Mononuclear cell (primary cell): ENCODE measurements at regions not wholly inside any gene's neighbourhood (a gene's known extent, or its start where the extent isn't known, plus 50 kb on each side); places are given as distances from the start of the nearest gene placed in this dataset.
"Not testable (repeated sequence)": the region's sequence is repeated elsewhere in the genome, so short reads cannot be mapped to it uniquely, and the experiment has no call there.

Source experiments
- H3K27me3 ChIP-seq: 2 replicates; pipeline ENCODE4 v1.6.0; 2011; ENCODE audit warnings: low read length, control low read depth; ENCODE audit not compliant: insufficient read depth
- H3K4me1 ChIP-seq: 2 replicates; pipeline ENCODE4 v1.5.1; 2011; ENCODE audit warnings: mild to moderate bottlenecking, low read length, control low read depth; ENCODE audit not compliant: insufficient read depth
- H3K4me3 ChIP-seq: 2 replicates; pipeline ENCODE4 v1.5.1; 2011; ENCODE audit warnings: mild to moderate bottlenecking, low read length, moderate library complexity
- H3K9me3 ChIP-seq: 2 replicates; pipeline ENCODE4 v1.5.1; 2011; ENCODE audit warnings: low read depth, mild to moderate bottlenecking, control low read depth, low read length

DNA sequence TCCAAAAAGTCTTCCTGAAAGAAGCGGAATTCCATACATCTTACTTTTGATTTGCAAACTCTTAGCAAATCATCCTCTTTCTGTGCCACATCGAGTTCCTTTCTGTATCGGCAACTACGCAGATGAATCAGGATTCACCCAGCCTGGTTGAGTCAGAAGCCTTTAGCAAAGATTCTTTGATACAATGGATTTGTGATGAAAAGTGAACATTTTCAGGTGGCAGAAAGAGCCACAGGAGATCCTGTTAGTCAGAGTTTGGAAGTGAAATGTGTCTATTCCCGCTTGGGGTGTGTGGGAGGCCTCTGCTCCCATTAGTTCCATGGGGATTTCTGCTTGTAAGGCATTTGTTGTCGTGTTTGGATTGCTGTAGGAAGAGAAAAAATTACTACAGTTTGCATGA lies 351.8 kb upstream of the WWC1 start:
- H3K9me3 ChIP-seq = no peaks in the 10 kb centered on the region
- no peak overlapping the region for H3K4me3 ChIP-seq
- H3K4me1 ChIP-seq = peaks cover 6% of the 10 kb centered on the region
- no peaks in the 10 kb centered on the region for H3K27me3 ChIP-seq

DNA sequence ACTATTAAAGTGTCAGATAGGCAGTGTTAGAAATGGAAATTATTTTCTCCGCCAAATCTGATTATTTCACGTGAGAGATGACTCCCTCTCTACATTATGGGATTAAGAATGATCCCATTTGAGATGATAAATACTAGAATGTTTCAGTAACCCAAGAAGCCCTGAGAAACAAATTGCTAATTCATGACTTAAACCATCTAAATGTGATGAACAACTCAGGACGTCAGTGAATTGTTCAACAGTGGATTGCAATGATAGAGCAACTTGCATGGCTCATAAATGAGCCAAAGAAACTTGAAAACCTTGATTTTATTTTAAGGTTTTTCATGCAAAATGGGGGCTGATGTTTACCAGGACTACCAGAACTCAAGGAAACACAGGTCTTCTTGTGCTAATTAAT lies 350.5 kb upstream of the WWC1 start:
- Histone ChIP-seq H3K27me3 (no peaks in the 10 kb centered on the region), H3K9me3 (no peaks in the 10 kb centered on the region), H3K4me1 (peaks cover 6% of the 10 kb centered on the region), H3K4me3 (no peak overlapping the region)

GRCh38 chr5:167941556-167941955 lies 349.9 kb upstream of the WWC1 start:
- H3K4me3 ChIP-seq, H3K4me1 ChIP-seq, H3K27me3 ChIP-seq, H3K9me3 ChIP-seq: not testable (repeated sequence)

GRCh38 chr5:167943343-167943742 lies 348.1 kb upstream of the WWC1 start:
- Histone ChIP-seq H3K4me3 (no peak overlapping the region), H3K4me1 (no peaks in the 10 kb centered on the region), H3K9me3 (no peaks in the 10 kb centered on the region)

GRCh38 chr5:167944121-167944852 lies 347.2 kb upstream of the WWC1 start:
- H3K27me3 ChIP-seq = no peaks in the 10 kb centered on the region
- no peaks in the 10 kb centered on the region for H3K9me3 ChIP-seq
- no peaks in the 10 kb centered on the region for H3K4me1 ChIP-seq
- H3K4me3 ChIP-seq = no peak overlapping the region

More at GRCh38 chr5:167943343-167943742, 348.1 kb upstream of the WWC1 start:
- no peaks in the 10 kb centered on the region for H3K27me3 ChIP-seq

DNA sequence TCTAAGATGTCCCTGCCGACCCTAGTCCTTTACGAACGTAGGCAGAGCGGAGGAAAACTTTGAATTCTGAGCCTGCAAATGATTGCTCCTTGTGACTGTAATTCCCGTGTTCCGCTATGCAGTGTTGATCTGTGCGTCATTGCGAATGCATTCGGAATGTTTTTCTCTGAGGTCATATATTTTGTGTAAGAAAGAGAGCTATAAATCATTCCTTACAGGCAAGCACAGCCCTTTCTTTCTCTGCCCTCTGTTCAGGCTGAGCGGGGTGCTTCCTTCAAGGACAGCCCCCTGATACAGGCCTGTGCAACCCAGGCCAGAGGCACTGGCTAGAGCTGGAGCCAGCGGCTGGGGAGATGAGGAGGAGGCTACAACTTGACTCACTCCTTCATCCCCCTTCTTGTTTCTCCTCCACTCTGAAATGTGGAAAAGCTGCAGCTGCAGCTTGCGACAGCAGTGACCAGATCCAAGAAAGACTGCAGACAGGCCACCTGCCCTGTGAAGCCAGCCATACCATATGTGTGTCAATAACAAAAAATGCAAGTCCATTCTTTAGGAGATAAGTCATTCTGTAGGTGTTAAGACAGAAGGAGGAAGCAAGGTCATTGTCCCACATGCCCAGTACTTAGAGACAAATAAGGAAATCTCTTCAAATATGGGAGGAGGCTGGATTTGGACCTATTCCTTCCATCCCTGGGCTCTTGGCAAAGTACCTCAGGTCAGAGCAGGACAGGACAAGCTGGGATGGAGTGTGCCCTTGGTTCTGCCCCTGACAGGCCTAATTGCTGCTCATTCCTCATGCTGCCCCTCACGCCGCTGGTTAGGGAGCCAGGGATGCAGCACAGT lies 345.7 kb upstream of the WWC1 start:
- Histone ChIP-seq H3K9me3 (no peaks in the 10 kb centered on the region), H3K27me3 (no peaks in the 10 kb centered on the region), H3K4me3 (no peak overlapping the region), H3K4me1 (no peaks in the 10 kb centered on the region)

DNA sequence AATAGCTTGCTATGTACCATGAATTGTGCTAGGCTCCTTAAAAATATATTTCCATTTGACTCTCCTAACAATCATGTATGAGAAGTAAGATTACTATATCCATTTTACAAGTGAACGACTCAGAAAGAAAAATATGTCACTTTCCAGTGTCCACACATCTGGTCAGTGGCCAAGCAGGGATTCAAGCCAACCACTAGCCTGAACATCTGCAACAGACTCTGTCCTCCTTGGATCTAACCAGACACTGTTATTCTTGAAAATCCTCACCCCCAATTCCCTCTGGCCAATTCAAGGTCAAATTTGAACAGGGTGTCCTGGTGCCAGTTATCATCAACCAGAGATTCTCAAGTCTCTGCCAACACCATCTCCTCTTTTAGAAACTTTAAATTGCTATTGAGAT lies 344.1 kb upstream of the WWC1 start:
- Histone ChIP-seq H3K4me1 (no peaks in the 10 kb centered on the region), H3K9me3 (no peaks in the 10 kb centered on the region), H3K4me3 (no peak overlapping the region), H3K27me3 (no peaks in the 10 kb centered on the region)

DNA sequence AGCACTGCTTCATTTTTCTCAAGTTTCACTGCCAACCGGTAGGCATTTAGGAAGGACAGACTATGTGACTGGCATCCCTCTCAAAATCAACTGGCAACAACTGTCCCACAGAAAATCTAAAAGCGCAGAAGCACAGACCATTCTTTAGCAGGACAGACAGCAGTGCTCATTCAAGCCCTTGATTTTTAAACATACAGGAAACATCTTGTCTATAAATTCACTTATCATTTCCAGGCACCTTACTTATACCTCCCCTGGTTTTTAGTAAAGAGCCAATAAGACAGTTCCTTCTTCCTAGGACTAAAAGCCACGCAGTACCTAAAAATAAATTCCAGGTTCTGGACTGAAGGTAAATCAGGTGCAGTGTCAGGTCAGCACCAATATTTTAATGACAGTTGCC lies 343.2 kb upstream of the WWC1 start:
- Histone ChIP-seq H3K9me3 (no peaks in the 10 kb centered on the region), H3K4me1 (no peaks in the 10 kb centered on the region), H3K4me3 (no peak overlapping the region), H3K27me3 (no peaks in the 10 kb centered on the region)

- H3K9me3 ChIP-seq = no peaks in the 10 kb centered on the region
These were observed 342.0 kb upstream of the WWC1 start for GRCh38 chr5:167949435-167949834.

DNA sequence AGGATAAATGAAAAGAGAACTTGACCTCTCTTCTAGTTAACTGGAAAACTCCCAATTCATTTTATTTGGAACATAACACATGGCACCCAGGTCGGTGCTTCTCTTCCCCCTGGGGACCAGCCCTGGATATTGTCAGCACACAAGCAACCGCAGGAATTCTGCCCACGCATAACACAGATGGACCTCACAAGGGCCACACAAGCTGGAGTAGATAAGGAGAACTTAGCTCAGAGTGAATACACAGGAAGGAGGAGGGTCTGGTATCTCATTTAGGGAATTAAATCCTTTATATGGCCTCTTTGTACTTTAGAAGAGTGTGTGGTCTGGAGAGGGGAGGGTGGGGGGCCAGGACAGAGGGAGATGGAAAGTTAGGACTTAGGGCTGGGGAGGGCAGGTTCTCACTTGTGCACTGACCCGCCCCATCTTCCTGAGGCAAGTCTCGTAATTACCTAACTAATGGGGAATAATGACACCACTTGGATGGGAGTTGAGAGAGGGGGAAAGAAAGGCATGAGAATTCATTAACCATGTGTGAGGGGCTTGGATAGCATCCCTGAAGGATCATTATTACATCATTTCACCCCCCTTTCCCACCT lies 341.2 kb upstream of the WWC1 start:
- H3K4me3 ChIP-seq = no peak overlapping the region
- H3K27me3 ChIP-seq = no peaks in the 10 kb centered on the region
- H3K9me3 ChIP-seq = no peaks in the 10 kb centered on the region
- H3K4me1 ChIP-seq = no peaks in the 10 kb centered on the region

More at GRCh38 chr5:167949435-167949834, 342.0 kb upstream of the WWC1 start:
- Histone ChIP-seq H3K4me3 (no peak overlapping the region), H3K27me3 (no peaks in the 10 kb centered on the region), H3K4me1 (no peaks in the 10 kb centered on the region)

- no peaks in the 10 kb centered on the region for H3K4me1 ChIP-seq
- no peaks in the 10 kb centered on the region for H3K9me3 ChIP-seq
- no peaks in the 10 kb centered on the region for H3K27me3 ChIP-seq
- H3K4me3 ChIP-seq = no peak overlapping the region
These were observed 340.3 kb upstream of the WWC1 start for GRCh38 chr5:167951116-167951515.

DNA sequence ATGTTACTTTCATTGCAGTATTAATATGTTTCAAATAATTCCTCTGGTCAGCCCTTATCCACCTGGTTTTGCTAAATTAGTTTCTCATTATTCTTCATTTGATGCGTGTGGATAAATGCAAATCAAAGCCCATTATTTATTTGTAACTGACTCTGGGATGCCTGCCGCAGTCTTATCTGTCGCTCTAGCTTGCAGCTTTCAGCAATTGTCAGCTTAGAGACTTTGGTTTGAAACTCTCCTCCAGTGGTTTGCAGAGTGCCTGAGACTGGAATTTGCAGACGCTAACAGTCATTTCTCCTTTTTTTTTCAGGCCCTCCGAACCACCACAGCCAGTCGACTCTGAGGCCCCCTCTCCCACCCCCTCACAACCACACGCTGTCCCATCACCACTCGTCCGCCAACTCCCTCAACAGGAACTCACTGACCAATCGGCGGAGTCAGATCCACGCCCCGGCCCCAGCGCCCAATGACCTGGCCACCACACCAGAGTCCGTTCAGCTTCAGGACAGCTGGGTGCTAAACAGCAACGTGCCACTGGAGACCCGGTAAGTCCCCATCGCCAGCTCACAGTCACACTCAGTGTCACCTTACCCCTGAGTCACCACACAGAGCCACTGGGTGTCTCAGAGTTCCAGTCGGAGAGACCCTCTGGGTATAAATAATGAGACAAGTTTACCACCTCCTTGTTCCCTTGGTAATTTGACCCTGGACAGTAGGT lies 339.0 kb upstream of the WWC1 start:
- no peak overlapping the region for H3K4me3 ChIP-seq
- no peaks in the 10 kb centered on the region for H3K9me3 ChIP-seq
- H3K27me3 ChIP-seq = no peaks in the 10 kb centered on the region
- H3K4me1 ChIP-seq = no peaks in the 10 kb centered on the region

GRCh38 chr5:167953151-167953798 lies 338.2 kb upstream of the WWC1 start:
- Histone ChIP-seq H3K4me1 (no peaks in the 10 kb centered on the region), H3K4me3 (no peak overlapping the region), H3K27me3 (no peaks in the 10 kb centered on the region), H3K9me3 (no peaks in the 10 kb centered on the region)

- Histone ChIP-seq H3K27me3 (no peaks in the 10 kb centered on the region), H3K4me1 (no peaks in the 10 kb centered on the region), H3K9me3 (no peaks in the 10 kb centered on the region), H3K4me3 (no peak overlapping the region)
These were observed 329.7 kb upstream of the WWC1 start for GRCh38 chr5:167961731-167962130.
